GM12873 (cell line): ENCODE measurements at regions not wholly inside any gene's neighbourhood (a gene's known extent, or its start where the extent isn't known, plus 50 kb on each side); places are given as distances from the start of the nearest gene placed in this dataset.

Source experiments
- CTCF ChIP-seq: IDR thresholded peaks from 2 replicates; pipeline ENCODE4 v1.5.1; 2012; ENCODE audit warnings: low read depth, mild to moderate bottlenecking, moderate library complexity, low read length, control low read depth; ENCODE audit not compliant: insufficient read depth; ENCODE audit errors: missing control alignments

- TF ChIP-seq CTCF = no peak
These were observed 248.9 kb downstream of the PAX3 start for GRCh38 chr2:222049946-222050345.

GRCh38 chr2:222043897-222044296, 254.9 kb downstream of the PAX3 start:
- TF ChIP-seq CTCF = no peak

- TF ChIP-seq CTCF = no peak
These were observed 256.1 kb downstream of the PAX3 start for GRCh38 chr2:222042666-222043065.

GRCh38 chr2:222040333-222040732, 258.5 kb downstream of the PAX3 start:
- no peak for TF ChIP-seq CTCF

- TF ChIP-seq CTCF = no peak
These were observed 259.0 kb downstream of the PAX3 start for GRCh38 chr2:222039821-222040220.

GRCh38 chr2:222038067-222038802, 260.6 kb downstream of the PAX3 start:
- TF ChIP-seq CTCF = peak; percentile 35

GRCh38 chr2:222037211-222037610, 261.6 kb downstream of the PAX3 start:
- no peak for TF ChIP-seq CTCF
